NCI-H2227 (cell line): ENCODE measurements at regions not wholly inside any gene's neighbourhood (a gene's known extent, or its start where the extent isn't known, plus 50 kb on each side); places are given as distances from the start of the nearest gene placed in this dataset.
"Not testable (repeated sequence)": the region's sequence is repeated elsewhere in the genome, so short reads cannot be mapped to it uniquely, and the experiment has no call there.

Experiments
- DNase-seq: peaks from one replicate; lab custom pipeline; 2025; ENCODE audit not compliant: unreplicated experiment; lab: John Stamatoyannopoulos, UW

DNA sequence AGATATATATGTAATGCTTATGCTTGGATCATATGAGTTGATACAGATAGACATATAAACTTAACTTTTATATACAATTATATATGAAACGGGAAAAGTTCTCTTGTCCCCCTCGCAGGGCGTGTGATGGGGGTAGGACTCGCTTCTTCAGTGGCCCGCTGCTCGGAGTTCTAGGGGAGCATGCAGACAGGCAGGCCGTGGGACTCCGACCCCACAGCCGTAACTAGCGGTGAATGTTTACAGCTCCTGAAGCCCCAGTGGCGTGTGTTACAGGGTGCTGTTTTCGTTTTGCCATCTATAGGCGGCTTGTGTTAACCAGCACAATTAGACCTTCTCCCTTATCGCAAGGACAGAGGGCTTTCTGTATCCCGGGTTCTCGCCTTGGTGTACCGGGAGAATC is 1899.8 kb downstream of the PCDH9 start:
- DNase-seq = no peak

DNA sequence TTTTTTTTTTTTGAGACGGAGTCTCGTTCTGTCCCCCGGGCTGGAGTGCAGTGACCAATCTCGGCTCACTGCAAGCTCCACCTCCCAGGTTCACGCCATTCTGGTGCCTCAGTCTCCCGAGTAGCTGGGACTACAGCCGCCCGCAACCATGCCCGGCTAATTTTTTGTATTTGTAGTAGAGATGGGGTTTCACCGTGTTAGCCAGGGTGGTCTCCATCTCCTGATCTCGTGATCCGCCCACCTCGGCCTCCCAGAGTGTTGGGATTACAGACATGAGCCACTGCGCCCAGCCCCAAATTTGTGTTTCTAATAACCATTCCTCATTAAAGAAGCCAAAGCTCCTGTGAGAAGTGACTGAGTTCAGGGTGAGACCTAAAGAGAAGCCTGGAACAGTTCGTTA is 1906.9 kb downstream of the PCDH9 start:
- DNase-seq = not testable (repeated sequence)

DNA sequence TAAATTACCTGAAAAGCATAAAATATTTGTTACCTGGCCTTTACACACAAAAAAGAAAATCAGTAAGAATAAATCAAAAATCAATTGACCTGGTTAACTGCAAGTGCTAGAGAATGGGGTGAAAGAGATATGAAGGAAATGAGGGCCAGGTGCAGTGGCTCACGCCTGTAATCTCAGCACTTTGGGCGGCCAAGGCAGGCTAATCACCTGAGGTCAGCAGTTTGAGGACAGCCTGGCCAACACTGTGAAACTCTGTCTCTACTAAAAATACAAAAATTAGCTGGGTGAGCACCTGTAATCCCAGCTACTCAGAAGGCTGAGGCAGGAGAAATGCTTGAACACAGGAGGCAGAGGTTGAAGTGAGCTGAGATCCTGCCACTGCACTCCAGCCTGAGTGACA is 1908.7 kb downstream of the PCDH9 start:
- not testable (repeated sequence) for DNase-seq

DNA sequence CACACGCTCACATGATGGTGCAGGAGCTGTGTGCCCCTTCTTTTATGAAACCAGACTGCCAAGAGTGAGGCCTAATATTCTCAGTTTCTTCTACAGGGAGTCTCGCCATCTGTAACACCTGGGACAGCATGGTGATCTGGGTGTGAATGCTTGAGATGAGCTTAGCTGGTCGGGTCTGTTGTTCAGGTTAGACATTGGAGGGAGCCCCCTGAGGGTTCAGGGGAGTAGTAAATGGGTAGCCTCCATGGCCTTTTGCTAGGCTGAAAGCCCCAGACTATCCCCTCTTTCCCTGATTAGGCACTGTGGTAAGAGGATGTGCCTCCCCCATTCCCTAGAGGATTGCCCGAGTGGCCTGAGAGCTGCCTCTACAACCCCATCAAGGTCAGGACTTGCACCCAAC is 1916.1 kb downstream of the PCDH9 start:
- DNase-seq = no peak

DNA sequence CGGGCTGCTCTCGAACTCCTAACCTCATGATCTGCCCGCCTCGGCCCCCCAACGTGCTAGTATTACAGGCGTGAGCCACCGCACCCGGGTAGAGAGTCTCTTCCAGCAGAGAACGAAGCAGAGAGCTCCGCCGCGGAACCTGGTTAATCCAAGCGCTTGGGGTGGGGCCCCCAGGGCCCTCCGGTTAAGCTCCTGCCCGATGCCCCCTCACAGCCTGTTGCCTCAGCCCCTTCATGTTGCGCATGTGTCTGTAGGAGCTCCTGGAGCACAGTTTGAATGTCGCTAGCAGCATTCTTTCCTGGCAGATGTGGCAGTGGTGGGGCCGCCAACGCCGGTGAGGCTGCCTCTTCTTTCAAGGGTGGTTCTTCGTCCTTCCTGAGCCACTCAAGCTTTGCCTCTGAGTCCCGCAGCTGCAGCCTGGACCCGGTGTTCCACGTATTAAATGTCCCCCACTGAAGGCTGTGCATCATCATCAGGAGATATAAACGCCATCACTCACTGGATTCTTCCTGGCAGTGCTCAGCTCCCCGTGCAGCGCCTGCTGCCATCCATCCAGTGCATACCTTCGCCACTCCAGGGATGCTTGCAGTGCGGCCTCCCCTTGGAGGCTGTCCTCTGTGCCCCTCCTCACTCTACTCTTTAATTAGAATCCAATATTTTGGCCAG is 1919.3 kb downstream of the PCDH9 start:
- no peak for DNase-seq

DNA sequence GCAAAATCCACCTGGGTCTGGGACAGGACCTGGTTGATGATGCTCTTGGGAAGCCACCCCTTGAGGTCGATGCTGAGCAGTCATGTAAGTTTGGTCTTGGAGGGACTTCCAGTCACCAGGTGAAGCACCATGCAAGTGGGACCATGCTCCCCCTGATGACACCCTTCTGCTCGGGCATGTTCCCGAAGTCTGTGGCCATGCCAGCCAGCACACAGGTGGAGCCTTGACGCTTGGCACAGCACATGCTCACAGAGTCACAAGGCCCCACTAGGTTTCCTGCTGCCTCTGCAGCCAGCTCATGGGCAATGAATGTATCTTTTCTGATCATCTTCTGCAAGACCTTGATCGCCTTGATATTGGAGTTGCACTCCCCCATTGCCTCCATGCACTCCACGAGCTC is 1920.2 kb downstream of the PCDH9 start:
- DNase-seq = no peak

DNA sequence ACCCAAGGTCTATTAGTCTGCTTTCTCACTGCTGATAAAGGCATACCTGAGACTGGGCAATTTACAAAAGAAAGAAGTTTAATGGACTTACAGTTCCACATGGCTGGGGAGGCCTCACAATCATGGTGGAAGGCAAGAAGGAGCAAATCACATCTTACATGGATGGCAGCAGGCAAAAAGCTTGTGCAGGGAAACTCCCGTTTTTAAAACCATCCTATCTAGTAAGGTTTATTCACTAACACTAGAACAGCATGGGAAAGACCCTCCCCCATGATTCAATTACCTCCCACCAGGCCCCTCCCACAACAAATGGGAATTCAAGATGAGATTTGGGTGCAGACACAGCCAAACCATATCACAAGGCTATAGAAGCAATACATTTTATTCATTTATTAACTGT is 1921.4 kb downstream of the PCDH9 start:
- DNase-seq = not testable (repeated sequence)

DNA sequence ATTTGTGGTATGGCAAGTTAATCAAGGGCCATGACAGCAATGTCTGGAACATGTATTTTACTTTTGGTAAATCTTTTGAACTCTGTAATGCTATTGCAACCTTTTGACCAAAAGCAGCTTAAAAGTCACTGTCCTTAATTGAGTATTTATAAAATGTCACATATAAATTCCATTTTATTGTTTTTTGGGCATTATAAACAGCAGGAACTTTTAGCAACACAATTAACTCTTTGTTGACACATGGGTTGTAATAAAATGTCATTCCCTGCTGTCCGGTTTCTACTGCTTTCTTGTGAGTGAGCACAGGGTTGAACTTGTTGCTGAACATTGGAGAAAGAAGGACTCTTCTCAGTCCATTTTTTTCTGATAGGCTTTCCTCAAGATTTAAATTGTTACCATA is 1923.1 kb downstream of the PCDH9 start:
- DNase-seq = no peak

DNA sequence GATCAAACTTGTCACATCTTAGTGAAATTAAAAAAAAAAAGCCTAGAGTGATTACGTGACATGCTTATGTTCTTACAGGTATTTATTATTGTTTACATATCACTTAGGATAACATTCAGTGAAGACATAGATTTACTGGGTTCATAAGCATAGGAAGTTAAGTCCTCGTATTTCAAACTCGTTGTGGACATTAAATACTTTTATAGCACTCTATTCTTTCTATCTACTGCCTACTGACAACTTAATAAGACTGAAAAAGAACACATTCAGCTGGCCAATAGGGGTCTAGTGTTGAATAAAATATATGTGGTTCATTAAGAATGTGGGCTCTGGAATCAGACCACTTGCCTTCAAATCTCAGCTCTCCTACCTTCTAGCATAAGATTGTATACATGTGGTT is 1927.4 kb downstream of the PCDH9 start:
- no peak for DNase-seq

DNA sequence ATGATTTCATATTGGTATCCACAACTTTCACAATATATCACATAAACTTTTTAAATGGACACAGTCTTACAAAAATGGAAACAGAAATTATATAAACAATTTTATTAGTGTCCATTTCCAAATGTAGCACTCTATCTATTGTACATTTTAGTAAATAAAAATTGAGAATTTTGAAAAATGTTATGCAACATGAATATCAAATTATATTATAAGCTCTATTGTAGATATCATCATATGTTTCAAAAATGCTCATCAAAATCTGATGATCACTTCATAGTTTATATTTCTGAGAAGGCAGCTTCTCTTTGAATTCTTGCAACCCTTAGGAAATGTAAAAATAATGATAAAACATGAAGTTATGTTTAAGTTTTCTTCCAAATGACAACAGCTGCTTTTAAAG is 1928.6 kb downstream of the PCDH9 start:
- no peak for DNase-seq

DNA sequence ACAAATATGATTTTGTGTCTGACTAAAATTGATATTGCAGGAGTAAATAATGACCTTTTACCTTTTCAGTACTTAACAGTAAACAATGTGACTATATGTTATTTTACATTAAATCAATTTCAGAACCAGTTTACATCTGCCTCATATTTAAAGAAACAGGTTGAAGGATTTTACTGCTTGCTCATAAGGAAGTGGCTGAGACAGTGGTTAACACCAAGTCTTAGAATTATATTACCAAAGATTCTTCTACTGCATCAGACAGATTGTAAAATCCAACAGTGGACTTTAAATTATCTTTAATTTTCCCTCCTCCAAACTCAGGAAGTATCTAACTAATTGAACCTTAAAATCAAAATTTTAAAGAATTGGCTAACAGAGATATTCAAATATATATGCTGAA is 1929.9 kb downstream of the PCDH9 start:
- no peak for DNase-seq

DNA sequence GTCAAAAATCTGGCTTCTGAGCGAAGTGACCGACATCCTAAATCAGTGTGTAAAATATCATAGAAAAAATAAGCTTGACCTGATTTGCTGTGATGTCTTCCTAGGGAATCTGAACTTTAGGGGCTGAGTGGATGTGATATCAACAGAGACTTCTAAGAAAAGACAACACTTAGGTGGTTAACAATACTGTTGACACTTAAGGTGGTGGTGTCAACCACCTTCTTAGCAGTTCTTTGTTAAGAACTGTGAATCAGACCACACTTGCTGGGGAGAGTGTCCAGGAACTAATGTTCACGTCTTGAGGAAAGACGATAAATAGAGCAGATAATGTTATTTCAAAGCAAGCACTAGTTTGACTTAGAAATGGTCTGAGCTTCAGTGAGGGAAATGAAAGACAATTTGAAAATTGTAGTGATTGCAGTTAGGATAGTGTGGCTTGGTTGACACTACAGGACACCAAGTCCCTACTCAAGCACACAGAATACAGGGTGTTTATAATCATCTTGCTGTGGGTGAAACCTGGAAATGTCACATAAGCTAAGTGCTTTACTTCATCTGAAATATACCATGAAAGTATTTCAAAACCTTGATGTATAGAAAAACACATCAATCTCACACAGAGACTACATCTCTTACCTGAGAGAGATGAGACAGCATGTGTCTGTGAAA is 1936.5 kb downstream of the PCDH9 start:
- DNase-seq = no peak

DNA sequence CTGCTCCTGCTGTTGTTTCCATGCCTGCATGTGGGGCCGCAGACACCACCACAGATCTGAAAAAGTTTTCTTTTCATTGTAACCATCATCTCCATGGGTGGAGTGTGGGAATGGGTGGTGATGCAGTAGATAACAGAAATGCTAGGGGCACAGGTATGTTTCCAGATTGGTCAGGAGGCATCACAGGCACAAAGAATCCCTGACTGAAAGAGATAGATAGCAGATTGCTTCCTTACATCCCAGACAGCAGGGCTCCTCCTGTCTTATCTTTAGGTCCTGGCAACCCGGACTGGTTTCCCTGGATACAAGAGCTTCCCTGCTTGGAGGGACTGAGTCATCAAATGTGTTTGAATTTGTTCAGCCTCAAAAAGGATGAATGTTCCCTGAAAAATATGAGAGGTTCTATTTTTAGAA is 1937.6 kb downstream of the PCDH9 start:
- DNase-seq = peak; percentile 8

DNA sequence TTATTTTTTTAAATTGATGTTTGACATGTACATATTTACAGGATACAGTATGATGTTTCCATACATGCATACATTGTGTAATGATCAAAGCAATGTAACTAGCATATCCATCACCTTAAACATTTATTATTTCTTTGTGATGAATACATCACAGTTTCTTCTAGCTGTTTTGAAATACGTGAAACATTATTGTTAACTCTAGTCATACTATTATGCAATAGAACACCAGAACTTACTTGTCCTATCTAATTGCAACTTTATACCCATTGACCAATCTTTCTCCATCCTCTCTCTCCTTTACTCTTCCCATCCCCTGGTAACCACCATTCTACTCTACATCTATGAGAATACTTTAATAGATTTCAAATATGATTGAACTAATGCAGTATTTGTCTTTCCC is 1942.7 kb downstream of the PCDH9 start:
- no peak for DNase-seq

DNA sequence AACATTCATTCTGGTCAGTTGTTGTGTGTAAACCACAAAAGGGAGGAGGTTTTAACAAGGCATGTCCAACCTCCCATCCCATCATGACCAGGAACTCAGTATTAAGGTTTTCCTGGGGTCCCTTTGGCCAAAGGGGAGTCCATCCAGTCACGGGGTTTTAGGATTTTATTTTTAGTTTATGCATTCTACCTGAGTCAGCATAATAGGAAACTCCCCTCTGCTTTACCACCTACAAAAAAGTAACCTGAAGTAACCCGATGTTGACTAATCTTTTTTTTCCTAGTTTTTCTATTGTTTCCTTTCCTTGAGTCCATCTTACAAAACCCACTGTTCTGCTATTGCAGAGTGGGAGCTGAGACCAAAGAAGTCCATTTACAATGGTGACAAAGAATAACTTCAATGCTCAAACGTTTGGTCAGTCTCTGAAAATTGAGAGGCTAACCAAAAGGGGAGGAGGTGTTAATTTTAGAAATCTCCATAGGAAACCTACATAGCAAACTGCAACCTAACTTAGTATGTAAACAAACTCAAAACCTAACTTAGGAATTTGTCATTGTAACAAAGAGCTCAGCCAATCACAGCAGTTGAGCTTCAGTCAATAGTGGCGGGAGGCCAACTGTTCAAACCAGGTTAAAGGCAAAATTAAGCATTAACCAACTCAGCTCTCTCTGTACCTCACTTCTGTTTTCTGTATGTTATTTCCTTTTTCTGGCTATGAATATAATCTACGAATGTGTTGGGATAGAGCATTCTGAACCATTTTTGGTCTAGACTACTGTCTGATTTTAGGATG is 1954.1 kb downstream of the PCDH9 start:
- no peak for DNase-seq

DNA sequence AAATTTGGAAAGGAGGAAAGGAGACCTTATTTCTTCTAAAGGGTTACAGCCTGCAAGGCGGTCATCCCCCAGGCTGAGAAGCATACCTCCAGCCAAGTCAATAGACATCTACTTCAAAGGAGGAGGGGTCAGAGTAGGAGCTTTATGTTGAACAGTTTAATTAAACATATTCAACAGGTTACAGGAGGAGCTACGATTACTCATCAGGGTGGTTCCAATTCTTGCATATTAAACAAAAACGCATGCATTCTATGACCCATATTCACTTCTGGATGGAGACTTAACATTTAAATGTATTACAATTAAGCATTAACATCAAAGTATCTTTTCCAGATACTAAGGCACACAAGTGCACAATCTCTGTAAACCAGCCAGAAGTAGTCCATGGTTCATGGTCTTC is 1955.0 kb downstream of the PCDH9 start:
- no peak for DNase-seq

DNA sequence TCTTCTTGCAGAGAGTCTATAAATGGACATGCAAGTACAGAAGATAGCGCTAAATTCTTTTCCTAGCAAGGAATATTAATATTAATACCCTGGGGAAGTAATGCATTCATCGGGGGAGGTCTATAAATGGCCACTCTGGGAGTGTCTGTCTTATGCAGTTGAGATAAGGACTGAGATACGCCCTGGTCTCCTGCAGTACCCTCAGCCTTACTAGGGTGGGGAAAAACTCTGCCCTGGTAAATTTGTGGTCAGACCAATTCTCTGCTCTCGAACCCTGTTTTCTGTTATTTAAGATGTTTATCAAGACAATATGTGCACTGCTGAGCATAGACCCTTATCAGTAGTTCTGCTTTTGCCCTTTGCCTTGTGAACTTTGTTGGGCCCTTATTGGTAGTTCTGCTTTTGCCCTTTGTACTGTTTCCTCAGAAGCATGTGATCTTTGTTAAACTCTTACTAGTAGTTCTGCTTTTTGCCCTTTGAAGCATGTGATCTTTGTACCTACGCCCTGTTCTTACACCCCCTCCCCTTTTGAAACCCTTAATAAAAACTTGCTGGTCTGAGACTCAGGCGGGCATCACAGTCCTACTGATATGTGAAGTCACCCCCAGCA is 1956.2 kb downstream of the PCDH9 start:
- DNase-seq = not testable (repeated sequence)

DNA sequence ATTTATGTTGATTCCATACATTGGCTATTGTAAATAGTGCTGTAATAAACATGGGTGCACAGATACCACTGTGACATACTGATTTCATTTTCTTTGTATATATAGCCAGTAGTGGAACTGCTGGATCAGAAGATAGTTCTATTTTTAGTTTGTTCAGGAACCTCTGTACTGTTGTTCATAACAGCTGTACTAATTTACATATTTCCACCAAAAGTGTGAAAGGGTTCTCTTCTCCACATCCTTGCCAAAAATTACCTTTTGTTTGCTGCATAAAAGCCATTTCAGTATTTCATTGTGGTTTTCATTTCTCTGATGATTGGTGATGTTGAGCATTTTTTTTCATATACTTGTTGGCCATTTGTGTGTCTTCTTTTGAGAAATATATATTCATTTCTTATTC is 1962.1 kb downstream of the PCDH9 start:
- no peak for DNase-seq

DNA sequence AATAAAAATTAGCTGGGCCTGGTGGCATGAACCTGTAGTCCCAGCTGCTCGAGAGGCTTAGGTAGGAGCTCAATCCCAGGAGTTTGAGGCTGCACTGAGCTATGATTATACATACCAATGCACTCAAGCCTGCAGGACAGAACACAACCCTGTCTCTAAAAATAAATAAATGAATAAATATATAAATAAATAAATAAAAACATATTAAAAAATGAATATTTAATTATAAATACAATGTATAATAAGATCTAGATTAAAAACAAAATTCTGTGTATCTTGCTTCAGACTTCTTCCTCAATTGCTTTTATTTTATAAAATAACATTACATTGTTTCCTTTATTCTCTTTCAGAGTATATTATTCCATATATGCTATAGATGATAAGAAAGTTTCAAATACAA is 1964.1 kb downstream of the PCDH9 start:
- DNase-seq = no peak

DNA sequence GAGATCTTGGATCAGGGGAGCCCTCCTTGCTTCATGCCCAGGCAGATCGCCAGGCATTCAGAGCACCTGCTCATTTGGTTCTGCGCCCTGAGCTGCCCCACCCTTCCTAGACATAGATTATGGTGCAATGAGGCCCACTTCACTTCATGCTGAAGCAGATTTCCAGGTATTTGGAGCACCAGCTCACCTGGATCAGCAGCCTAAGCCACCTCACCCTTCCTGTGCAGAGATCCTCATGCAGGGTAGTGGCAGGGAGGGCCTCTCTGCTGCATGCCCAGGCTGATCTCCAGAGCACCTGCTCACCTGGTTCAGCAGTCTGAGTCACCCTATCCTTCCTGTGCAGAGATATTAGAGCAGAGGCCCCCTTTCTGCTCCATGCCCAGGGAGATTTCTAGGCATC is 1966.1 kb downstream of the PCDH9 start:
- DNase-seq = no peak

DNA sequence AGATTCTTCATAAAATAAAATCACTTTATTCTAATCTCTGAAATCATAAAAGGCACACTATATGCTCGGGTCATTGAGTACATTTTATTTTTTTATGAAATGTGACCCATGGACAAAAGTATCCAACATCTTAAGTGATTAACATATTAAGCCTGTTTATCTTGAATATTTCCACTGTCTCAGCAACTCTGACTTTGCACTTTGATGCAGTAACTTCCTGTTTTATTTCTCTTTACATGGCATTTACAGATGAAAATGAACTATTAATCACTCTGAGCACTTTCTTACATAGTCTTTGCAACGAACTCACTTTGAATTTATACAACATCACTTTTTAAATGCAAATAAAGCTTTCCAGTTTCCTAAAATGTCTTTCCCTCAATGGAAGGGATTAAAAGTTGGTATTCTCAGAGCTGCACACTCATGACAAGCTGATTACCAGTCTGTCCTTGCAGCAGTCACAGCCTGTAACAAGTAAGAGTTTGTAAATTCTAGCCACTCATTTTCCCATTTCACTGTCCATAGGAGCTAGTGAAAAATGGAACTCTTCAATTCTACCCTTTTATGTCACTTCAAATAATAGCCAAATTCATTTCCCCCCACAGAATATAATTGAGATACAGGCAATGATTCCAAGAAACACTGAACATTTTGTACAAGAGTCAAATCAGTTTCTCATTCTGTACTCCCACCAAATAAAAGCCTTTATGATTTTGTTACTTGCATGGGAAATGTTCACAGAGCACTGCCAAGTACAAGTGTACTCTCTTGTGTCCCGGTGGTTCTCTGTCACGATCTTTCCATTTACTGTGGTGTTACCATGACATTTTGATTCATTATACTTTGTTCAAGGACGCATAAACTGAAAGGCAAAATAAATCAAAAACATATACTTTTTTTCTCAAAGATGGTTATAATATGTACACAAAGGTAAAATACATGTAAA is 1968.9 kb downstream of the PCDH9 start:
- DNase-seq = no peak
